Liver (tissue), 8 donors: ENCODE measurements at regions not wholly inside any gene's neighbourhood (a gene's known extent, or its start where the extent isn't known, plus 50 kb on each side); places are given as distances from the start of the nearest gene placed in this dataset.

ENCODE experiments used
- DNase-seq: peaks from one replicate; pipeline ENCODE4 v3.0.0-alpha.2; 2017; ENCODE audit warnings: low spot score
- H3K27ac ChIP-seq, 2 donors: one replicate each; pipeline ENCODE4 v1.7.0; 2013; ENCODE audit warnings: inconsistent platforms in 2 of 2, low read length in 2 of 2, control low read depth in 1 of 2, low read depth in 1 of 2, mild to moderate bottlenecking in 1 of 2
- H3K27me3 ChIP-seq, 4 donors: one replicate each; pipeline versions ENCODE4 v1.6.1 to v1.7.0; 2013; ENCODE audit warnings: low read length in 3 of 4, inconsistent platforms in 1 of 4, mild to moderate bottlenecking in 1 of 4, moderate library complexity in 1 of 4; ENCODE audit not compliant: control insufficient read depth in 4 of 4, insufficient read depth in 4 of 4
- H3K36me3 ChIP-seq, 4 donors: one replicate each; pipeline versions ENCODE4 v1.6.1 to v1.7.0; 2013; ENCODE audit warnings: low read length in 3 of 4, mild to moderate bottlenecking in 3 of 4, low read depth in 1 of 4, moderate library complexity in 1 of 4; ENCODE audit not compliant: control insufficient read depth in 4 of 4, insufficient read depth in 3 of 4
- H3K4me1 ChIP-seq, 4 donors: one replicate each; pipeline versions ENCODE4 v1.6.1 to v1.7.0; 2013; ENCODE audit warnings: low read length in 3 of 4, mild to moderate bottlenecking in 3 of 4, moderate library complexity in 1 of 4; ENCODE audit not compliant: control insufficient read depth in 4 of 4, insufficient read depth in 4 of 4
- H3K4me3 ChIP-seq, 3 donors: one replicate each; pipeline versions ENCODE4 v1.6.1 to v1.7.0; 2013; ENCODE audit warnings: low read length in 3 of 3, control low read depth in 1 of 3, low read depth in 1 of 3, mild to moderate bottlenecking in 1 of 3
- H3K9ac ChIP-seq, 2 donors: one replicate each; pipeline ENCODE4 v1.7.0; 2013; ENCODE audit warnings: low read length in 2 of 2, mild to moderate bottlenecking in 2 of 2, moderate library complexity in 2 of 2, control low read depth in 1 of 2, low read depth in 1 of 2
- H3K9me3 ChIP-seq, 4 donors: one replicate each; pipeline versions ENCODE4 v1.6.1 to v1.7.0; 2013; ENCODE audit warnings: low read length in 3 of 4; ENCODE audit not compliant: control insufficient read depth in 4 of 4
- ATF3 ChIP-seq: IDR thresholded peaks from 2 replicates; pipeline ENCODE4 v1.6.1; 2016; ENCODE audit warnings: antibody characterized with exemption
- EGR1 ChIP-seq, 2 donors: IDR thresholded peaks; 2 replicates each; pipeline ENCODE4 v1.6.1; 2016 to 2018; ENCODE audit warnings: antibody characterized with exemption in 2 of 2, low read depth in 2 of 2
- FOXA1 ChIP-seq: IDR thresholded peaks from 2 replicates; pipeline ENCODE4 v1.6.1; 2016; ENCODE audit warnings: antibody characterized with exemption
- FOXA2 ChIP-seq: IDR thresholded peaks from 2 replicates; pipeline ENCODE4 v1.6.1; 2016; ENCODE audit warnings: antibody characterized with exemption
- GABPA ChIP-seq, 2 donors: IDR thresholded peaks in 1 of 2; conservative IDR thresholded peaks in 1 of 2; 2 replicates each; pipeline ENCODE4 v1.6.1; 2016; ENCODE audit warnings: antibody characterized with exemption in 2 of 2, mild to moderate bottlenecking in 1 of 2, moderate library complexity in 1 of 2
- HNF4G ChIP-seq: IDR thresholded peaks from 2 replicates; pipeline ENCODE4 v1.6.1; 2016; ENCODE audit warnings: antibody characterized with exemption
- JUND ChIP-seq, 2 donors: IDR thresholded peaks; 2 replicates each; pipeline ENCODE4 v1.6.1; 2016; ENCODE audit warnings: antibody characterized with exemption in 2 of 2
- MAX ChIP-seq: IDR thresholded peaks from 2 replicates; pipeline ENCODE4 v1.6.1; 2016; ENCODE audit warnings: antibody characterized with exemption
- NR2F2 ChIP-seq: IDR thresholded peaks from 2 replicates; pipeline ENCODE4 v1.6.1; 2016; ENCODE audit warnings: antibody characterized with exemption
- RAD21 ChIP-seq, 2 donors: IDR thresholded peaks; 2 replicates each; pipeline ENCODE4 v1.6.1; 2016; ENCODE audit warnings: antibody characterized with exemption in 2 of 2, mild to moderate bottlenecking in 2 of 2
- REST ChIP-seq: IDR thresholded peaks from 2 replicates; pipeline ENCODE4 v1.6.1; 2016; ENCODE audit warnings: antibody characterized with exemption, mild to moderate bottlenecking
- RXRA ChIP-seq, 2 donors: IDR thresholded peaks; 2 replicates each; pipeline ENCODE4 v1.6.1; 2017 to 2018; ENCODE audit warnings: antibody characterized with exemption in 2 of 2, mild to moderate bottlenecking in 1 of 2
- SP1 ChIP-seq: IDR thresholded peaks from 2 replicates; pipeline ENCODE4 v1.6.1; 2018; ENCODE audit warnings: antibody characterized with exemption, mild to moderate bottlenecking
- TAF1 ChIP-seq: conservative IDR thresholded peaks from 2 replicates; pipeline ENCODE4 v1.6.1; 2016; ENCODE audit warnings: antibody characterized with exemption, mild to moderate bottlenecking
- WGBS: extraction: QIAGEN DNeasy Blood & Tissue Kit; methylation state at CpG from one replicate; pipeline ENCODE4 v1.1.7; 2013; 5-methylcytosine and 5-hydroxymethylcytosine counted together
- TF ChIP-seq, protein P1 (sequence below): fragments of 150-350 bp; IDR thresholded peaks from 2 replicates; pipeline ENCODE4 v1.5.1; 2017; ENCODE audit warnings: improper control_type of control experiment, low read depth, low read length; ENCODE audit not compliant: missing input control
- TF ChIP-seq, protein P2 (sequence below): IDR thresholded peaks from 2 replicates; pipeline ENCODE4 v1.6.1; 2016; ENCODE audit warnings: antibody characterized with exemption
- donor health status: healthy.
- donor health status: healthy.
- donor health status: healthy.
- donor health status: healthy.
- donor health status: healthy.

DNA sequence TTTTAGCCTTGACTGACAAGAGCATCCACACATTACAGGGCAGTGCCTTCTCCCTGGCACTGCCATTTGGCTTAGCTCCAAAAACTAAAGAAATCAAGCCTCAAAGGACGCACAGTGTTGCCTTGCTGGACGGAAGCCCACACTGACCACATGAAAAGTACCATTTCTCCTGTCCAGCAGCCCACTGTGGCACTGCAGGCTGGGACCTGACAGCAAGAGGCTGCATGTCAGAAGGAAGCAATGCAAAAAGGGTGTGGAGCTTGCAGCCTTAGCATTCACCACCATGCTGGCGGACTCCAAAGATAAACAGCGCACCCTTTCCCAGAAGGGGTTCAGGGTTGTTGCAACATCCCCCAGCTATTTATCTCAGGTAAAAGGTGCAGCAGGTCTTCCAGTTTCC is 109.3 kb upstream of the BMAL1 start:
- DNase-seq, result no peak
- TF ChIP-seq RXRA (IDR thresholded peaks at IDR 0.05) (no peak), MAX (no peak), EGR1 (IDR thresholded peaks at IDR 0.05; ENCODE audit: low read depth in 2 of 2) (no peak), RAD21 (IDR thresholded peaks at IDR 0.05) (no peak), FOXA2 (no peak), TAF1 (no peak), HNF4G (no peak), NR2F2 (no peak), ATF3 (no peak)
- TF ChIP-seq, protein P1, sequence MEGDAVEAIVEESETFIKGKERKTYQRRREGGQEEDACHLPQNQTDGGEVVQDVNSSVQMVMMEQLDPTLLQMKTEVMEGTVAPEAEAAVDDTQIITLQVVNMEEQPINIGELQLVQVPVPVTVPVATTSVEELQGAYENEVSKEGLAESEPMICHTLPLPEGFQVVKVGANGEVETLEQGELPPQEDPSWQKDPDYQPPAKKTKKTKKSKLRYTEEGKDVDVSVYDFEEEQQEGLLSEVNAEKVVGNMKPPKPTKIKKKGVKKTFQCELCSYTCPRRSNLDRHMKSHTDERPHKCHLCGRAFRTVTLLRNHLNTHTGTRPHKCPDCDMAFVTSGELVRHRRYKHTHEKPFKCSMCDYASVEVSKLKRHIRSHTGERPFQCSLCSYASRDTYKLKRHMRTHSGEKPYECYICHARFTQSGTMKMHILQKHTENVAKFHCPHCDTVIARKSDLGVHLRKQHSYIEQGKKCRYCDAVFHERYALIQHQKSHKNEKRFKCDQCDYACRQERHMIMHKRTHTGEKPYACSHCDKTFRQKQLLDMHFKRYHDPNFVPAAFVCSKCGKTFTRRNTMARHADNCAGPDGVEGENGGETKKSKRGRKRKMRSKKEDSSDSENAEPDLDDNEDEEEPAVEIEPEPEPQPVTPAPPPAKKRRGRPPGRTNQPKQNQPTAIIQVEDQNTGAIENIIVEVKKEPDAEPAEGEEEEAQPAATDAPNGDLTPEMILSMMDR, result no peak
- TF ChIP-seq, protein P2, sequence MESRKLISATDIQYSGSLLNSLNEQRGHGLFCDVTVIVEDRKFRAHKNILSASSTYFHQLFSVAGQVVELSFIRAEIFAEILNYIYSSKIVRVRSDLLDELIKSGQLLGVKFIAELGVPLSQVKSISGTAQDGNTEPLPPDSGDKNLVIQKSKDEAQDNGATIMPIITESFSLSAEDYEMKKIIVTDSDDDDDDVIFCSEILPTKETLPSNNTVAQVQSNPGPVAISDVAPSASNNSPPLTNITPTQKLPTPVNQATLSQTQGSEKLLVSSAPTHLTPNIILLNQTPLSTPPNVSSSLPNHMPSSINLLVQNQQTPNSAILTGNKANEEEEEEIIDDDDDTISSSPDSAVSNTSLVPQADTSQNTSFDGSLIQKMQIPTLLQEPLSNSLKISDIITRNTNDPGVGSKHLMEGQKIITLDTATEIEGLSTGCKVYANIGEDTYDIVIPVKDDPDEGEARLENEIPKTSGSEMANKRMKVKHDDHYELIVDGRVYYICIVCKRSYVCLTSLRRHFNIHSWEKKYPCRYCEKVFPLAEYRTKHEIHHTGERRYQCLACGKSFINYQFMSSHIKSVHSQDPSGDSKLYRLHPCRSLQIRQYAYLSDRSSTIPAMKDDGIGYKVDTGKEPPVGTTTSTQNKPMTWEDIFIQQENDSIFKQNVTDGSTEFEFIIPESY, result no peak
- 71% methylated on average over 4 of the region's 4 CpGs for WGBS

GRCh38 chr11:13169709-13170108 is 107.9 kb upstream of the BMAL1 start:
- TF ChIP-seq NR2F2 (no peak), EGR1 (IDR thresholded peaks at IDR 0.05; ENCODE audit: low read depth in 2 of 2) (no peak)
- Histone ChIP-seq H3K4me3 (no peak overlapping the region), H3K27ac (no peak overlapping the region), H3K27me3 (peaks cover 0 to 4% (median 0%) of the 10 kb centered on the region in 4 donors), H3K9me3 (no peaks in the 10 kb centered on the region), H3K36me3 (no peaks in the 10 kb centered on the region), H3K9ac (no peak overlapping the region), H3K4me1 (no peaks in the 10 kb centered on the region)
- WGBS, result 50% methylated on average over 2 of the region's 2 CpGs
- DNase-seq, result no peak

More for the DNA sequence above, 109.3 kb upstream of the BMAL1 start:
- no peaks in the 10 kb centered on the region for H3K4me1 ChIP-seq
- H3K27ac ChIP-seq, result no peak overlapping the region
- no peak overlapping the region for H3K4me3 ChIP-seq
- H3K9me3 ChIP-seq, result no peaks in the 10 kb centered on the region
- no peak overlapping the region for H3K9ac ChIP-seq
- peaks cover 0 to 4% (median 0%) of the 10 kb centered on the region in 4 donors for H3K27me3 ChIP-seq
- no peaks in the 10 kb centered on the region for H3K36me3 ChIP-seq

- Histone ChIP-seq H3K9ac (no peak overlapping the region), H3K27ac (no peak overlapping the region), H3K9me3 (no peaks in the 10 kb centered on the region), H3K27me3 (peaks cover 0 to 4% (median 0%) of the 10 kb centered on the region in 4 donors), H3K4me3 (no peak overlapping the region), H3K36me3 (no peaks in the 10 kb centered on the region), H3K4me1 (no peaks in the 10 kb centered on the region)
- TF ChIP-seq RAD21 (IDR thresholded peaks at IDR 0.05), result no peak
- TF ChIP-seq TAF1, result no peak
- TF ChIP-seq, protein P1, result no peak
- TF ChIP-seq JUND (IDR thresholded peaks at IDR 0.05), result no peak
- TF ChIP-seq REST, result no peak
- TF ChIP-seq EGR1 (IDR thresholded peaks at IDR 0.05; ENCODE audit: low read depth in 2 of 2), result no peak
- TF ChIP-seq FOXA1, result no peak
- TF ChIP-seq FOXA2, result no peak
- TF ChIP-seq SP1, result no peak
- no peak for TF ChIP-seq MAX
- no peak for TF ChIP-seq GABPA (IDR thresholded peaks at IDR 0.05 in 1 of 2, conservative IDR thresholded peaks at IDR 0.05 in 1 of 2)
- no peak for TF ChIP-seq ATF3
- no peak for TF ChIP-seq RXRA (IDR thresholded peaks at IDR 0.05)
- TF ChIP-seq NR2F2, result no peak
- TF ChIP-seq HNF4G, result no peak
- 82% methylated on average over 6 of the region's 6 CpGs for WGBS
- no peak for DNase-seq
These were observed 103.5 kb upstream of the BMAL1 start for GRCh38 chr11:13174090-13174489.
